HUES6 (cell line): ENCODE measurements at regions not wholly inside any gene's neighbourhood (a gene's known extent, or its start where the extent isn't known, plus 50 kb on each side); places are given as distances from the start of the nearest gene placed in this dataset.

Source experiments
- H3K27ac ChIP-seq: 2 replicates; pipeline ENCODE4 v1.7.0; 2013; ENCODE audit warnings: low read depth, mild to moderate bottlenecking, low read length, inconsistent platforms
- H3K27me3 ChIP-seq: 2 replicates; pipeline ENCODE4 v1.6.1; 2013; ENCODE audit warnings: low read length; ENCODE audit not compliant: control insufficient read depth, insufficient read depth
- H3K36me3 ChIP-seq: 2 replicates; pipeline ENCODE4 v1.6.1; 2013; ENCODE audit warnings: low read length; ENCODE audit not compliant: control insufficient read depth, insufficient read depth
- H3K4me1 ChIP-seq: 2 replicates; pipeline ENCODE4 v1.6.1; 2013; ENCODE audit warnings: low read length; ENCODE audit not compliant: control insufficient read depth, insufficient read depth
- H3K4me3 ChIP-seq: 2 replicates; pipeline ENCODE4 v1.5.1; 2013; ENCODE audit warnings: low read depth, low read length
- H3K9ac ChIP-seq: one replicate; pipeline ENCODE4 v1.6.1; 2013; ENCODE audit warnings: mild to moderate bottlenecking, low read length
- H3K9me3 ChIP-seq: 2 replicates; pipeline ENCODE4 v1.6.1; 2013; ENCODE audit warnings: low read depth, low read length; ENCODE audit not compliant: control insufficient read depth, insufficient read depth

- no peaks in the 10 kb centered on the region for H3K27me3 ChIP-seq
- 0 out of 2 replicates have a peak, but pooled peaks cover 4% of the 10 kb centered on the region for H3K9me3 ChIP-seq
- no peak overlapping the region for H3K9ac ChIP-seq
- 0 out of 2 replicates have a peak, but pooled peaks cover 4% of the 10 kb centered on the region for H3K4me1 ChIP-seq
- no peaks in the 10 kb centered on the region for H3K36me3 ChIP-seq
- H3K27ac ChIP-seq = no peak overlapping the region
- H3K4me3 ChIP-seq = no peak overlapping the region
Measured at GRCh38 chr4:123867910-123868587, 471.5 kb downstream of the SPRY1 start.

GRCh38 chr4:123869286-123870215 lies 473.0 kb downstream of the SPRY1 start:
- Histone ChIP-seq H3K9ac (no peak overlapping the region), H3K27me3 (no peaks in the 10 kb centered on the region), H3K36me3 (no peaks in the 10 kb centered on the region), H3K27ac (no peak overlapping the region), H3K4me3 (no peak overlapping the region), H3K9me3 (0 out of 2 replicates have a peak, but pooled peaks cover 4% of the 10 kb centered on the region), H3K4me1 (0 out of 2 replicates have a peak, but pooled peaks cover 4% of the 10 kb centered on the region)

GRCh38 chr4:123870216-123870876 lies 473.8 kb downstream of the SPRY1 start:
- no peak overlapping the region for H3K4me3 ChIP-seq
- 0 out of 2 replicates have a peak, but pooled peaks cover 4% of the 10 kb centered on the region for H3K9me3 ChIP-seq
- no peak overlapping the region for H3K27ac ChIP-seq
- H3K27me3 ChIP-seq = no peaks in the 10 kb centered on the region
- H3K4me1 ChIP-seq = 0 out of 2 replicates have a peak, but pooled peaks cover 4% of the 10 kb centered on the region
- no peak overlapping the region for H3K9ac ChIP-seq
- H3K36me3 ChIP-seq = no peaks in the 10 kb centered on the region

- Histone ChIP-seq H3K9me3 (0 out of 2 replicates have a peak, but pooled peaks cover 4% of the 10 kb centered on the region), H3K9ac (no peak overlapping the region), H3K4me1 (0 out of 2 replicates have a peak, but pooled peaks cover 4% of the 10 kb centered on the region), H3K4me3 (no peak overlapping the region), H3K36me3 (no peaks in the 10 kb centered on the region), H3K27me3 (no peaks in the 10 kb centered on the region), H3K27ac (no peak overlapping the region)
Measured at GRCh38 chr4:123871341-123871740, 474.7 kb downstream of the SPRY1 start.

GRCh38 chr4:123874063-123874462 lies 477.5 kb downstream of the SPRY1 start:
- Histone ChIP-seq H3K4me1 (0 out of 2 replicates have a peak, but pooled peaks cover 4% of the 10 kb centered on the region), H3K9me3 (no peaks in the 10 kb centered on the region), H3K9ac (no peak overlapping the region), H3K36me3 (no peaks in the 10 kb centered on the region), H3K27me3 (no peaks in the 10 kb centered on the region), H3K27ac (no peak overlapping the region), H3K4me3 (no peak overlapping the region)

- no peaks in the 10 kb centered on the region for H3K27me3 ChIP-seq
- no peaks in the 10 kb centered on the region for H3K9me3 ChIP-seq
- no peaks in the 10 kb centered on the region for H3K4me1 ChIP-seq
- H3K9ac ChIP-seq = no peak overlapping the region
- no peak overlapping the region for H3K27ac ChIP-seq
- H3K36me3 ChIP-seq = no peaks in the 10 kb centered on the region
- H3K4me3 ChIP-seq = no peak overlapping the region
Measured at GRCh38 chr4:123876143-123876542, 479.5 kb downstream of the SPRY1 start.

GRCh38 chr4:123876671-123877101 lies 480.1 kb downstream of the SPRY1 start:
- Histone ChIP-seq H3K27me3 (no peaks in the 10 kb centered on the region), H3K27ac (no peak overlapping the region), H3K36me3 (no peaks in the 10 kb centered on the region), H3K9ac (no peak overlapping the region), H3K4me1 (no peaks in the 10 kb centered on the region), H3K9me3 (no peaks in the 10 kb centered on the region), H3K4me3 (no peak overlapping the region)

GRCh38 chr4:123877551-123877950 lies 481.0 kb downstream of the SPRY1 start:
- no peak overlapping the region for H3K9ac ChIP-seq
- H3K4me3 ChIP-seq = no peak overlapping the region
- no peaks in the 10 kb centered on the region for H3K27me3 ChIP-seq
- H3K9me3 ChIP-seq = no peaks in the 10 kb centered on the region
- no peak overlapping the region for H3K27ac ChIP-seq
- H3K4me1 ChIP-seq = no peaks in the 10 kb centered on the region
- H3K36me3 ChIP-seq = no peaks in the 10 kb centered on the region

GRCh38 chr4:123878976-123879375 lies 482.4 kb downstream of the SPRY1 start:
- Histone ChIP-seq H3K4me1 (no peaks in the 10 kb centered on the region), H3K36me3 (no peaks in the 10 kb centered on the region), H3K9me3 (peaks cover 4% of the 10 kb centered on the region; the same call in 1 of the 2 replicates), H3K4me3 (no peak overlapping the region), H3K27me3 (no peaks in the 10 kb centered on the region), H3K27ac (no peak overlapping the region), H3K9ac (no peak overlapping the region)

- Histone ChIP-seq H3K36me3 (no peaks in the 10 kb centered on the region), H3K27me3 (no peaks in the 10 kb centered on the region), H3K9me3 (peaks cover 19% of the 10 kb centered on the region), H3K4me3 (no peak overlapping the region), H3K27ac (no peak overlapping the region), H3K9ac (no peak overlapping the region), H3K4me1 (no peaks in the 10 kb centered on the region)
Measured at GRCh38 chr4:123880631-123881030, 484.0 kb downstream of the SPRY1 start.
